ENCODE measurements at regions not wholly inside any gene's neighbourhood (a gene's known extent, or its start where the extent isn't known, plus 50 kb on each side); places are given as distances from the start of the nearest gene placed in this dataset.

DNA sequence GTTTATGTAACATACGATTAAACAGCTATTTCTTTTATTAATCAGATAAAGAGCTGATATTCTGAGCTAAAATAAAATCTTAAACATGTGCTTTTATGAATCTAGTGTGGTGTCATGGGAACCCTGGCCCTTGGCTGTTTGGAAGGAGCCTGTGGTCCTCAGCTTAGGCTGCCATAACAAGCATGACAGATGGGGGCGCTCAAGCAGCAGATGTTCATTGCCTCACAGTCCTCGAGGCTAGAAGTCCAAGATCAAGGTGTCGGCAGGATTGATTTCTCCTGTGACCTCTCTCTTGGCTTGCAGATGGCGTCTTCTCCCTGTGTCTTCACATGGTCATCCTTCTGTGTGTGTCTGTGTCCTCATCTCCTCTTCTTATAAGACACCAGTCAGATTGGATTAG lies 448.2 kb downstream of the GADD45G start:
- Histone ChIP-seq H3K4me1 (ENCODE audit: control insufficient read depth in 2 of 2, insufficient read depth in 1 of 2, low read depth in 1 of 2, low read length in 2 of 2) (no peaks in the 10 kb centered on the region), H3K4me3 (ENCODE audit: low read length in 2 of 2) (no peak overlapping the region), H2AFZ (ENCODE audit: low read length) (no peak overlapping the region), H3K18ac (ENCODE audit: low read length) (no peak overlapping the region), H3K14ac (ENCODE audit: low read length) (no peak overlapping the region), H2BK12ac (ENCODE audit: low read length) (no peak overlapping the region), H2AK5ac (ENCODE audit: low read depth, low read length) (no peak overlapping the region), H2BK15ac (ENCODE audit: low read length) (no peak overlapping the region), H4K91ac (ENCODE audit: low read depth, low read length, poor library complexity) (no peak overlapping the region), H3K4ac (ENCODE audit: low read length) (no peak overlapping the region), H2BK120ac (ENCODE audit: low read depth, low read length) (no peak overlapping the region), H3K79me1 (ENCODE audit: low read depth, low read length) (no peaks in the 10 kb centered on the region), H3K4me2 (ENCODE audit: insufficient read depth, low read length, poor library complexity, severe bottlenecking) (no peak overlapping the region), H2BK5ac (ENCODE audit: low read length) (no peak overlapping the region), H3K9me3 (replicated peaks in 1 of 2; ENCODE audit: control insufficient read depth in 2 of 2, insufficient read depth in 1 of 2, low read depth in 1 of 2, low read length in 2 of 2) (no peaks in the 10 kb centered on the region), H4K8ac (ENCODE audit: low read depth, low read length) (no peak overlapping the region), H3K9ac (ENCODE audit: low read depth, low read length, poor library complexity) (no peak overlapping the region), H3K36me3 (replicated peaks in 1 of 2; ENCODE audit: control insufficient read depth in 2 of 2, insufficient read depth in 2 of 2, low read length in 2 of 2) (no peaks in the 10 kb centered on the region), H3K27ac (replicated peaks; ENCODE audit: low read length) (no peak overlapping the region), H3K27me3 (ENCODE audit: control insufficient read depth in 3 of 3, insufficient read depth in 3 of 3, low read depth in 1 of 3, low read length in 3 of 3) (no peaks in the 10 kb centered on the region), H3K23ac (ENCODE audit: low read depth, low read length, poor library complexity) (no peak overlapping the region)
- WGBS, 2 donors (ENCODE audit: extremely low coverage in 2 of 2, insufficient read length in 2 of 2, insufficient replicate concordance in 1 of 2) = no CpG with 5 or more reads among the region's 5 CpGs
- DNase-seq (ENCODE audit: low spot score) = no peak

DNA sequence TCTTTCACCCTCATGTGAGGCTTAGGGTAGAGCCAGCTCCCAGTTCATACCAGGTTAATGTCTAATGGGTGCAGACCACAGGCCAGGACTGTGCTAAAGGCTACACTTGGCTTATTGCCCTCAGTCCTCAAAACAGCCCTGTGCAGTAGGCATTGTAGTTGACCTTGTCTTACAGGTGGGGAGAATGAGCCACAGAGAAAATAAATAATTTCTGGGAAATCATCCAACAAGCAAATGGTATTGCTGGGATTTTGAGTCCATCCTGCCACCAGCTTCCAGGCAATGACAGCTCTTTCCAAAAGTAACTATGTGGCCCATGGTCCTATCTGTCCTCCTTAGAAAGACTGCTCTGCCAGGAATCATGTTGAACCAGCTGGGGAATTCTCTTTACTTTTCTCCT lies 450.0 kb downstream of the GADD45G start:
- Histone ChIP-seq H3K9me3 (replicated peaks in 1 of 2; ENCODE audit: control insufficient read depth in 2 of 2, insufficient read depth in 1 of 2, low read depth in 1 of 2, low read length in 2 of 2) (no peaks in the 10 kb centered on the region), H3K4me3 (ENCODE audit: low read length in 2 of 2) (no peak overlapping the region), H2BK120ac (ENCODE audit: low read depth, low read length) (no peak overlapping the region), H3K27ac (replicated peaks; ENCODE audit: low read length) (no peak overlapping the region), H3K4me1 (ENCODE audit: control insufficient read depth in 2 of 2, insufficient read depth in 1 of 2, low read depth in 1 of 2, low read length in 2 of 2) (no peaks in the 10 kb centered on the region), H3K14ac (ENCODE audit: low read length) (no peak overlapping the region), H4K8ac (ENCODE audit: low read depth, low read length) (no peak overlapping the region), H3K79me1 (ENCODE audit: low read depth, low read length) (no peaks in the 10 kb centered on the region), H3K18ac (ENCODE audit: low read length) (no peak overlapping the region), H3K4ac (ENCODE audit: low read length) (no peak overlapping the region), H2AK5ac (ENCODE audit: low read depth, low read length) (peak overlapping the region; percentile 5), H4K91ac (ENCODE audit: low read depth, low read length, poor library complexity) (no peak overlapping the region), H2BK5ac (ENCODE audit: low read length) (no peak overlapping the region), H2BK12ac (ENCODE audit: low read length) (no peak overlapping the region), H3K23ac (ENCODE audit: low read depth, low read length, poor library complexity) (no peak overlapping the region), H3K4me2 (ENCODE audit: insufficient read depth, low read length, poor library complexity, severe bottlenecking) (no peak overlapping the region), H2AFZ (ENCODE audit: low read length) (no peak overlapping the region), H2BK15ac (ENCODE audit: low read length) (no peak overlapping the region), H3K36me3 (replicated peaks in 1 of 2; ENCODE audit: control insufficient read depth in 2 of 2, insufficient read depth in 2 of 2, low read length in 2 of 2) (no peaks in the 10 kb centered on the region), H3K27me3 (ENCODE audit: control insufficient read depth in 3 of 3, insufficient read depth in 3 of 3, low read depth in 1 of 3, low read length in 3 of 3) (no peaks in the 10 kb centered on the region), H3K9ac (ENCODE audit: low read depth, low read length, poor library complexity) (no peak overlapping the region)
- DNase-seq (ENCODE audit: low spot score) = no peak

- no peak for DNase-seq (ENCODE audit: low spot score)
- no CpG with 5 or more reads among the region's 3 CpGs for WGBS, 2 donors (ENCODE audit: extremely low coverage in 2 of 2, insufficient read length in 2 of 2, insufficient replicate concordance in 1 of 2)
Measured at GRCh38 chr9:90055226-90055625, 450.4 kb downstream of the GADD45G start.

GRCh38 chr9:90057361-90057760 lies 452.5 kb downstream of the GADD45G start:
- H2BK5ac ChIP-seq (ENCODE audit: low read length) = no peak overlapping the region
- H4K91ac ChIP-seq (ENCODE audit: low read depth, low read length, poor library complexity) = no peak overlapping the region
- H3K4me1 ChIP-seq (ENCODE audit: control insufficient read depth in 2 of 2, insufficient read depth in 1 of 2, low read depth in 1 of 2, low read length in 2 of 2) = no peaks in the 10 kb centered on the region
- no peak overlapping the region for H3K4me2 ChIP-seq (ENCODE audit: insufficient read depth, low read length, poor library complexity, severe bottlenecking)
- H3K23ac ChIP-seq (ENCODE audit: low read depth, low read length, poor library complexity) = no peak overlapping the region
- WGBS, 2 donors (ENCODE audit: extremely low coverage in 2 of 2, insufficient read length in 2 of 2, insufficient replicate concordance in 1 of 2) = no CpG with 5 or more reads among the region's 3 CpGs
- no peak overlapping the region for H3K27ac ChIP-seq (replicated peaks; ENCODE audit: low read length)
- no peak overlapping the region for H3K14ac ChIP-seq (ENCODE audit: low read length)
- no peak overlapping the region for H2AFZ ChIP-seq (ENCODE audit: low read length)
- H2BK12ac ChIP-seq (ENCODE audit: low read length) = no peak overlapping the region
- H2AK5ac ChIP-seq (ENCODE audit: low read depth, low read length) = no peak overlapping the region
- no peak overlapping the region for H3K18ac ChIP-seq (ENCODE audit: low read length)
- no peak overlapping the region for H4K8ac ChIP-seq (ENCODE audit: low read depth, low read length)
- no peak overlapping the region for H2BK120ac ChIP-seq (ENCODE audit: low read depth, low read length)
- H2BK15ac ChIP-seq (ENCODE audit: low read length) = no peak overlapping the region
- H3K9me3 ChIP-seq (replicated peaks in 1 of 2; ENCODE audit: control insufficient read depth in 2 of 2, insufficient read depth in 1 of 2, low read depth in 1 of 2, low read length in 2 of 2) = no peaks in the 10 kb centered on the region
- no peaks in the 10 kb centered on the region for H3K79me1 ChIP-seq (ENCODE audit: low read depth, low read length)
- no peak overlapping the region for H3K9ac ChIP-seq (ENCODE audit: low read depth, low read length, poor library complexity)
- H3K4ac ChIP-seq (ENCODE audit: low read length) = no peak overlapping the region
- no peaks in the 10 kb centered on the region for H3K36me3 ChIP-seq (replicated peaks in 1 of 2; ENCODE audit: control insufficient read depth in 2 of 2, insufficient read depth in 2 of 2, low read length in 2 of 2)
- no peaks in the 10 kb centered on the region for H3K27me3 ChIP-seq (ENCODE audit: control insufficient read depth in 3 of 3, insufficient read depth in 3 of 3, low read depth in 1 of 3, low read length in 3 of 3)
- H3K4me3 ChIP-seq (ENCODE audit: low read length in 2 of 2) = no peak overlapping the region
- no peak for DNase-seq (ENCODE audit: low spot score)

More at GRCh38 chr9:90055226-90055625, 450.4 kb downstream of the GADD45G start:
- H3K4me1 ChIP-seq (ENCODE audit: control insufficient read depth in 2 of 2, insufficient read depth in 1 of 2, low read depth in 1 of 2, low read length in 2 of 2) = no peaks in the 10 kb centered on the region
- H4K8ac ChIP-seq (ENCODE audit: low read depth, low read length) = no peak overlapping the region
- no peak overlapping the region for H2AK5ac ChIP-seq (ENCODE audit: low read depth, low read length)
- H3K4me3 ChIP-seq (ENCODE audit: low read length in 2 of 2) = no peak overlapping the region
- H3K27me3 ChIP-seq (ENCODE audit: control insufficient read depth in 3 of 3, insufficient read depth in 3 of 3, low read depth in 1 of 3, low read length in 3 of 3) = no peaks in the 10 kb centered on the region
- H3K18ac ChIP-seq (ENCODE audit: low read length) = no peak overlapping the region
- no peak overlapping the region for H3K4ac ChIP-seq (ENCODE audit: low read length)
- no peaks in the 10 kb centered on the region for H3K79me1 ChIP-seq (ENCODE audit: low read depth, low read length)
- no peaks in the 10 kb centered on the region for H3K9me3 ChIP-seq (replicated peaks in 1 of 2; ENCODE audit: control insufficient read depth in 2 of 2, insufficient read depth in 1 of 2, low read depth in 1 of 2, low read length in 2 of 2)
- H3K36me3 ChIP-seq (replicated peaks in 1 of 2; ENCODE audit: control insufficient read depth in 2 of 2, insufficient read depth in 2 of 2, low read length in 2 of 2) = no peaks in the 10 kb centered on the region
- H3K23ac ChIP-seq (ENCODE audit: low read depth, low read length, poor library complexity) = no peak overlapping the region
- H3K4me2 ChIP-seq (ENCODE audit: insufficient read depth, low read length, poor library complexity, severe bottlenecking) = no peak overlapping the region
- H2BK120ac ChIP-seq (ENCODE audit: low read depth, low read length) = no peak overlapping the region
- H2AFZ ChIP-seq (ENCODE audit: low read length) = no peak overlapping the region
- no peak overlapping the region for H3K27ac ChIP-seq (replicated peaks; ENCODE audit: low read length)
- no peak overlapping the region for H2BK15ac ChIP-seq (ENCODE audit: low read length)
- no peak overlapping the region for H2BK12ac ChIP-seq (ENCODE audit: low read length)
- no peak overlapping the region for H2BK5ac ChIP-seq (ENCODE audit: low read length)
- no peak overlapping the region for H3K9ac ChIP-seq (ENCODE audit: low read depth, low read length, poor library complexity)
- no peak overlapping the region for H4K91ac ChIP-seq (ENCODE audit: low read depth, low read length, poor library complexity)
- no peak overlapping the region for H3K14ac ChIP-seq (ENCODE audit: low read length)

Data from neuronal stem cell (in vitro differentiated cells).